Cardiac fibroblast (primary cell): ENCODE measurements at regions not wholly inside any gene's neighbourhood (a gene's known extent, or its start where the extent isn't known, plus 50 kb on each side); places are given as distances from the start of the nearest gene placed in this dataset.

ENCODE experiments used
- DNase-seq, 2 donors: peaks; one replicate each; pipeline versions ENCODE4 v3.0.0 to v3.0.0-alpha.2; 2010; ENCODE audit warnings: low read depth in 2 of 2
- H3K4me3 ChIP-seq, 2 donors: replicated peaks in 1 of 2; 1 replicate in 1 of 2; 2 replicates in 1 of 2; pipeline ENCODE4 v1.5.1; 2011; ENCODE audit warnings: low read depth in 2 of 2, low read length in 2 of 2, mild to moderate bottlenecking in 2 of 2, moderate library complexity in 1 of 2
- TF ChIP-seq, protein P1 (sequence below): IDR thresholded peaks from one replicate; pipeline ENCODE4 v1.5.1; 2011; ENCODE audit warnings: low read depth, mild to moderate bottlenecking, low read length, inconsistent platforms

DNA sequence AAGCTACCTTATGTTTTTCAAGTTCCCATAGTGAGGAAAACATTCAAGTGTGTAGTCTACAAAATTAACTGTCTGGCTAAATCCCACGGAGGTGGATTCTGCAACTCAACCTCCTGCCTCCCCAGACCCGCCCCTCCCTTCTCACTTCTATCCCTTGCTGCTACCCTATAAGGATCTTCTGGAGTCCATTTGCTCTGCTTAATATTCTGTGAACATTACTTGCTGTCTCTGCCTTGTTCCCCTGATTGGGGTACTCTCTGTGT lies 163.2 kb downstream of the KCNE4 start:
- no peak overlapping the region for H3K4me3 ChIP-seq
- DNase-seq, result no peak
- TF ChIP-seq, protein P1, sequence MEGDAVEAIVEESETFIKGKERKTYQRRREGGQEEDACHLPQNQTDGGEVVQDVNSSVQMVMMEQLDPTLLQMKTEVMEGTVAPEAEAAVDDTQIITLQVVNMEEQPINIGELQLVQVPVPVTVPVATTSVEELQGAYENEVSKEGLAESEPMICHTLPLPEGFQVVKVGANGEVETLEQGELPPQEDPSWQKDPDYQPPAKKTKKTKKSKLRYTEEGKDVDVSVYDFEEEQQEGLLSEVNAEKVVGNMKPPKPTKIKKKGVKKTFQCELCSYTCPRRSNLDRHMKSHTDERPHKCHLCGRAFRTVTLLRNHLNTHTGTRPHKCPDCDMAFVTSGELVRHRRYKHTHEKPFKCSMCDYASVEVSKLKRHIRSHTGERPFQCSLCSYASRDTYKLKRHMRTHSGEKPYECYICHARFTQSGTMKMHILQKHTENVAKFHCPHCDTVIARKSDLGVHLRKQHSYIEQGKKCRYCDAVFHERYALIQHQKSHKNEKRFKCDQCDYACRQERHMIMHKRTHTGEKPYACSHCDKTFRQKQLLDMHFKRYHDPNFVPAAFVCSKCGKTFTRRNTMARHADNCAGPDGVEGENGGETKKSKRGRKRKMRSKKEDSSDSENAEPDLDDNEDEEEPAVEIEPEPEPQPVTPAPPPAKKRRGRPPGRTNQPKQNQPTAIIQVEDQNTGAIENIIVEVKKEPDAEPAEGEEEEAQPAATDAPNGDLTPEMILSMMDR, result no peak

DNA sequence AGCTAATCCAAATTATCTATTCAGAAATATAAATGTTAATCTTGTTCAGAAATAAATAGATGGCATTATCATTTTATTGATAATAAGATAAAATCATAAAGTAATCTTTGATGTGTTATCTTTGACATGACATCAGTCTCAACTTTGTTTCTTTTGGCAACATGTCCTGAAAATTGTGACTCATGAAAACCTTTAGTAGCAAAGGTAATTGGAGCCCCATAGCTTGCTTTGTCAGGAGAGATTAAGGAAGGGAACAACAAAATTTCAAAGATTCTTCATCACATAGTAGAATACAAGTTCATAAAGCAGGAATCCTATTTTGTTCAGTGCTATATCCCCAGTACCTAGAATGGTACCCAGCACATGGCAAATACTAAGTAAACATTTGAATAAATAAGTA lies 165.4 kb downstream of the KCNE4 start:
- H3K4me3 ChIP-seq, result no peak overlapping the region
- no peak for DNase-seq
- TF ChIP-seq, protein P1, result no peak

DNA sequence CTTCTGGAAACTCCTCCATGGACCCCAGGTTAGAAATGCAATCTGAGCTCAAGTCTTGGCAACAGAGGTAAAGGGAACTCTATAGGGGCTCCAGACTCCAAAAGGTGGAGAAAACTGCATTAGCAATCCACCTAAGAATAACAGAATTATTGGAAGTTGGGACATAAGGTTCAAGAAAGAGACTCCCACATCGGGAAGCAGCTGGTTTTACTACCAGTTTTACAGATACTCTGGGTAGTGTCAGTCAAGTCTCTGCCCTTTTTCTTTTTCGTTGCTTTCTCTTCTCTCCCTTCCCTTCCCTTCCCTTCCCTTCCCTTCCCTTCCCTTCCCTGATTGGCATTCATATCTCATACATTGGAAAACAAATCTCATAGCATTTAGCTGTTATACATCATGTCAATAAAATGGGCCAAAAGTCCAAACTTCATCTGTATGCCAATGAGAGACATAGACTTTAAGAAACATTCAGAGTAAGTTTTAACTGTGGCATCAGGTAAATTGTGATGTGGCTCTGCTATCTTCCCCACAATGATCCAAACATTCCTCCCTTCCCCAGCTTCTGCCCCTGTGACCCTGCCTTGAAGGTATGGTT lies 166.7 kb downstream of the KCNE4 start:
- no peak overlapping the region for H3K4me3 ChIP-seq
- DNase-seq, result no peak
- TF ChIP-seq, protein P1, result no peak

DNA sequence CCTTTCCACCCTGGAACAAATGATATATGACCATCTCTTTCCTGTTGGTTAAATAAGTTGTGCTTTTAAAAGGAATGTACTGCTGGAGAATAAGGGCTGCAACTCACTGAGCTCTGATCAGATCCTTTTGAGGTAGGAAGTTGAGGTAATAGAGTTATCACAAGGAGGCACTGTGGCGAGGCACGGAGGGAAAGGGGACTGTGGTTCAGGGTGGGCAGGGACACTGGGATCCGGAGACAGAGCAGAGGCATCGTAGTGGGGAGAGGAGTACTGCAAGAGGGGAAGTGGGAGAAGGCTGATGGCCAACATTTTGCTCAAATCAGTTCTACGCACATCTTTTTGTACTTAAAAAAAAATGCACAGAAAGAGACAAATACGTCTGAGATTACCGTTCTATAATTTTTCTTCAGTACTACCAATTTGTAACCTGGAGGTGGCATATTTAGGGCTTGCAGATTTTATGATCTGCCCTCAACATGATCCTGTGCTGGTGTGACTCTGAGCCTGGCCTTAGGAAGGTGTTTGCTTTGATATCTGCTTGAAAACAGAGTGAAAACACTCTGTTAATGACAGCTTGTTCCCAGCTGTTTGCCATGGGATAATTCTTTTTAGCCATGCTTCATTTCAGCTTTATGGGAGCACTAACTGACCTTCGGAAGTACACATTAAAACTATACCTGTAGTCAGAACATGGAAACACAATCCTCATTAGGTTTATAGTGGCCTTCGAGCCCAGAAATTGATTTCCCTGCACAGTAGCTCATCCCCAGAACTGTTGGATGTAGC lies 168.1 kb downstream of the KCNE4 start:
- TF ChIP-seq, protein P1, result no peak
- no peak for DNase-seq
- H3K4me3 ChIP-seq, result no peak overlapping the region

DNA sequence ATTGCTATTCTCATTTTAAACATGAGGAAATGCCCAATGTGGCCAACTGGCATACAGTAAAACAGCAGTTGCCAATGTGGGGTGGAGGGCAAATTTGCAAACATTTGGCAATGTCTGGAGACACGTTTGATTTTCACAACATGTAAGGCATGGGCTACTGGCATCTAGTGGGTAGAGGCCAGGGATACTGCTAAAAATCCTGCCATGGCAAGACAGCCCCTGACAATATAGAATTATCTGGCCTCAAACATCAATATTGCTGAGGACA lies 168.6 kb downstream of the KCNE4 start:
- H3K4me3 ChIP-seq, result no peak overlapping the region
- TF ChIP-seq, protein P1, result no peak
- no peak for DNase-seq

DNA sequence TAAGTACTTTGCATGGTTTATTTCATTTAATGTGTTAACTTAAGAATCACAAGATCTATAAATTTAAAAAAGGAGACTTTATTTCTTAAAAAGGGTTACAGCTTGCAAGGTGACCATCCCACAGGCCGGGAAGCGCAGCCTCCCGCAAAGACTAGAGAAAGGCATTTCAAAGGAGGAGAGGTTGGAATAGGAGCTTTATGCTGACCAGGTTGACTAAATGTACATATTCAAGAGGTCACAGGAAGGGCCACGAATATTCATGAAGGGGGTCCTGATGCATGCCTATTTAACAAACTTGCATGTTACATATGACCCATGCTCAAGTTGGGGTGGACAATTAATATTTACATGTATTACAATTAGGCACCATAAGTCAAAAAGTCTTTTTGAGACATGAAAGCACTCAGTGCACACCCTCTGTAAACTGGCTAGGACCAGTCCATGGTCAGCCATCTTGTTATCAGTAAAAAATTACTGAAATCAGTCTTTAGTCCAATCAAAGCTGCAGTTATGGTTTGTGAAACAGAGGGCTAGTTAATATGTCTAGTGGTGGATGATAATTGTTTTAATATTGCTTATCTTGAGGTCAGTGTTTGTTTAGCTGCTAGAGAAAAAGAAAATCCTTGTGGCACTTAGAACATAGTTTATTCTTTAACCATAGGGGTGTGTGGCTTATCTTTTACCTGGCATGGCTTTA lies 169.3 kb downstream of the KCNE4 start:
- no peak overlapping the region for H3K4me3 ChIP-seq
- no peak for DNase-seq
- TF ChIP-seq, protein P1, result no peak
